ENCODE measurements at regions not wholly inside any gene's neighbourhood (a gene's known extent, or its start where the extent isn't known, plus 50 kb on each side); places are given as distances from the start of the nearest gene placed in this dataset.

DNA sequence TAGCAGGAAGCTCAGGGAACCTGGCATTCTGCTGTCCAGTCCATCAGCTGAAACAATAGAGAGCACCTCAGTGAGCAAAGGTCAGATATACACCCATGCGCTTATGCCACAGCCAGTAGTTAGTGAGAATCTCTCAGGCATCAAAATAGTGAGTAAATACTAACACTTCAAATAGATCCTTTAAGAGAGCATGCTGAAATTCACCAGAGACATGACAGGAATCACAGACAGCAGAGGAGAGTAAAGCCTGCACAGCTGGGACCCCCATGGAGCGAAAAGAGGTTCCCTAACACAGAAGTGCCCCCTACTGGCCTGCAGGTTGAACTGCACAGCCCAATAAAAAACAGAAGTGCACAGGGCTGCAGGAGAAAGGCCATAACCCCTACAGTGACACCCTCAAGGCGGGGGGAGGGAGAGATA lies 57.6 kb upstream of the ANTXRL start:
- DNase-seq, result peak; percentile 21

DNA sequence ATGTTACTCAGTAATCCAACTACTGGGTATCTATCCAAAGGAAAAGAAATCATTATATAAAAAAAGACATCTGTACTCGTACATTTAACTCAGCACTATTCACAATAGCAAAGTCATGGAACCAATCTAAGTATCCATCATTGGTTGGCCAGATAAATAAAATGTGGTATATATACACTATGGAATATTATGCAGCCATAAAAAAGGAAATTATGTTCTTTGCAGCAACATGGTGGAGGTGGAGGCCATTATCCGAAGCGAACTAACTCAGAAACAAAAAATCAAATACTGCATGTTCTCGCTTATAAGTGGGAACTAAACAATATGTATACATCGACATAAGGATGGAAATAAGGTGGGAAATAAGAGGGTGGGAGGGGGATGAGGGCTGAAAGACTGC lies 56.2 kb upstream of the ANTXRL start:
- no peak for DNase-seq

DNA sequence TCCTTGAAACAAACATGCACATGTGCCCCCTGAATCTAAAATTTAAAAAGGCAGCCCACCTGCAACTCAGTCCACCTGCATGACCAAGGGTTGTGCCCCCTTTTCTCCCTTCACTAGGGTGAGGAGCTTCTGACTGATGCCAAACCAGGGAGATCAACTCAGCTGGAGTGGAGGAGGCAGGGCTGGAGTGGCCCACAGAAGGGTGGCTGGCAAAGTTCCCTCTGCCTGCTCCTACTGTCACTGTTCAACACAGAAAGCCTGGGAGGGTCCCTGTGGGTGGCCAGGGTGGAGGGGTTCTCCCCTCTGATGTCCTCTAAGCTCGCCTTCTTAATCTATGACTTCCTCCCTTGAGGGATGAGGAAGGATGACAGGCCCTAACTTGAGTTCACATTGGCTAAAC lies 55.7 kb upstream of the ANTXRL start:
- no peak for DNase-seq

- no peak for DNase-seq
These were observed 54.7 kb upstream of the ANTXRL start for GRCh38 chr10:46232084-46232483.

- no peak for DNase-seq
These were observed 54.1 kb upstream of the ANTXRL start for GRCh38 chr10:46232666-46233065.

DNA sequence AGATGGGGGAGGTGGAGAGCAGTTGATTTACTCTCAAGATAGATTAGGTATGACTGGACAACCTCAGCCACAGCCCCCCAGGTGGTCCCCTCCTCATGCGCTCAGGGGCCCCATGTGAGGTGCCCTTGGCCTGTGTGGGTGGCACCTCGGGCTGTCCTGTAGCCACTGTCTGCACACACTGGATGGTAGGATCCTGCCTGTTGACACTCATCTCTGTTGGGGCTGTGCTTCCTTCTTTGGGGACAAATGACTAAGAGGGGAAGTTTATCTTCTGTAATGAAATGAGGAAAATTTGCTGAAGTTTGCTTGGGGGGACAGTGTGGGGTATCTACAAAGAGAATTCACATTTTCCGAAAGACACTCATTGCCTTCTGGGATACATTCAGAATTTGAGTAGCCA lies 53.6 kb upstream of the ANTXRL start:
- DNase-seq, result no peak

- DNase-seq, result no peak
These were observed 52.8 kb upstream of the ANTXRL start for GRCh38 chr10:46234026-46234425.

- no peak for DNase-seq
These were observed 52.3 kb upstream of the ANTXRL start for GRCh38 chr10:46234431-46235060.

DNA sequence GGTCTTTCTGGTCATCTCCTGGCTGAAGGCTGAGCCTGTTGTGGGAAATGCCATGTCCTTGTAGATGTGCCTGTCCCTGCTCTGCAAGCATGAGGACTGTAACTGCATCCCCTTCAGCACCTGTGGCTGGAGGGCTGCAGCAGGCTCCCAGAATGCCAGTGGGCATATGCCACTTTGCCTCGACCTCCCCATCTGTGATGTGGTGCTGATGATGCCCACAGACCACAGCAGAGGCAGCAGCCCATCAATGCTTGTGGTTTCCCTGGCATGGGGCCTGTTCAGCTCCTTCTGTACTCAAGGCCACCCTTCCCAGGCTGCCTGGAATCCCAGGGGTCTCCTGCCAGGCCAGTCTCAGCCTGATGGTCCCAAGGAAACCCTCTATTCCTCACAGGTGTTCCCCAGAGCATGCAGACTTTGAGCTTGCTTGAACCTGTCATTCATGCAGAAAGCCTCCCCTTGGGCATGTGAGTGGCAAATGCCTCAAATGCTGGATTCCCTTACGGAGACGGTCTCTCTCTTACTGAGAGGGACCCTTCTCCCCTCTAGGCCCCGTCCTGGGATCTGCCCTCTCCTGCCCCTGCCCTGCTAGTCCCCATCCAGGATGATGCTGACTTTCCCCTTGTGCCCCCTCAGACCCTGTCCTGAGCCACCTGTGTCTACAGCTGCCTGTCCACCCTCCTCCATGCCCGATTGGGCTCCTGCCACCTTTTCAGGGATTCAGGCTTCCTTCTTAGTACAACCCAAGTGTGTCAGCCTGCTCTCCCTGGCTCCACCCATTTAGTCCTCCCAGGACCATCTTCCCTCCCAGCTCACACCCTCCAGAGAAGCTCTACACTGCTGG lies 50.9 kb upstream of the ANTXRL start:
- no peak for DNase-seq

DNA sequence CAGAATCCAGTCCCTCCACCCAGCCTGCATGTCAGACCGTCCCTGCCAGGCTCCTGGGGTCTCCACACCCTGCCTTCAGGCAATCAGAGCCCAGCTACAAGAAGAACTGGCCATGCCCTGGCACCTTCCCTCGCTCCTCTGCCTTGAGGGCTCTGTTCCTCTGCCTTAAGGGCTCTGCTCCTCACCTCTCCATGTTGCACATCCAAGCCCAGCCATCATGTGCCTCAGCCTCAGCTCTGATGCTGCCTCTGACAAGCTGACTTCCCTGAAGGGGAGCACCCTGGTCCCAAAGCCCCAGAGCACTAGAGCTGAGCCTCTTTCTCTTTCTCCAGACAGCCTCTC lies 50.3 kb upstream of the ANTXRL start:
- no peak for DNase-seq

- DNase-seq, result no peak
These were observed 49.7 kb upstream of the ANTXRL start for GRCh38 chr10:46236941-46237681.

Measured in kidney glomerular epithelial cell (primary cell).